K562 (cell line): ENCODE measurements at regions not wholly inside any gene's neighbourhood (a gene's known extent, or its start where the extent isn't known, plus 50 kb on each side); places are given as distances from the start of the nearest gene placed in this dataset.

Experiments used
- ATAC-seq: fragments of 200-7000 bp; cut with Tn5 transposase; 3 replicates; pipeline ENCODE4 v1.9.1; 2020; ENCODE audit warnings: moderate library complexity
- BruUV-seq: library from RNA; stranded (reverse); fragments of 400-500 nt; replicated peaks from 2 replicates; lab custom pipeline; 2021; lab: Mats Ljungman, UMichigan
- CTCF ChIA-PET: fragments of 300-600 bp; formaldehyde crosslinking; extraction: SDS; loops from one replicate; lab custom pipeline; 2021; ENCODE audit warnings: low intra/inter-chr PET ratio; lab: Yijun Ruan, JAX
- POLR2A ChIA-PET: fragments of 300-600, 350-650 bp; sonication (Branson Sonifier 250); formaldehyde crosslinking; extraction: SDS; loops from one replicate; lab custom pipeline; 2021; ENCODE audit warnings: antibody characterized with exemption, inconsistent platforms; lab: Yijun Ruan, JAX
- DNase-seq, 4 experiments: peaks; one replicate each; pipeline versions ENCODE4 v3.0.0 to v3.0.0-alpha.2; 2011 to 2018; ENCODE audit warnings: low spot score in 3 of 4, mixed read lengths in 3 of 4; ENCODE audit errors: extremely low read depth in 1 of 4
- FAIRE-seq: peaks from 2 replicates; lab custom pipeline; 2011; peaks lifted over from hg19 to GRCh38; lab: Jason Lieb, UNC
- H2AFZ ChIP-seq: 2 replicates; pipeline ENCODE4 v1.6.0; 2011; ENCODE audit warnings: low read depth, low read length, control low read depth, inconsistent platforms
- H3K27ac ChIP-seq: fragments of 200-600 bp; 3 replicates; pipeline ENCODE4 v1.8.0; 2011; ENCODE audit warnings: low read depth, mild to moderate bottlenecking, control low read depth, inconsistent platforms, low read length, moderate library complexity, mixed read lengths; ENCODE audit errors: extremely low read depth
- H3K27me3 ChIP-seq, 2 experiments: fragments of 300-600 bp in 1 of 2; 2 replicates in 1 of 2; 3 replicates in 1 of 2; pipeline versions ENCODE4 v1.6.0 to v1.8.0; 2011; ENCODE audit warnings: inconsistent platforms in 2 of 2, low read length in 2 of 2, mild to moderate bottlenecking in 1 of 2, mixed read lengths in 1 of 2, moderate library complexity in 1 of 2; ENCODE audit not compliant: control insufficient read depth in 2 of 2, insufficient read depth in 2 of 2
- H3K36me3 ChIP-seq: fragments of 300-600 bp; 3 replicates; pipeline ENCODE4 v1.8.0; 2011; ENCODE audit warnings: mild to moderate bottlenecking, low read length, inconsistent platforms; ENCODE audit not compliant: control insufficient read depth, insufficient read depth
- H3K4me1 ChIP-seq, 2 experiments: fragments of 200-600 bp in 1 of 2; replicated peaks in 1 of 2; 2 replicates in 1 of 2; 3 replicates in 1 of 2; pipeline versions ENCODE4 v1.5.1 to v1.8.0; 2011; ENCODE audit warnings: inconsistent platforms in 2 of 2, low read length in 2 of 2, mild to moderate bottlenecking in 1 of 2, mixed read lengths in 1 of 2, moderate library complexity in 1 of 2; ENCODE audit not compliant: control insufficient read depth in 2 of 2, insufficient read depth in 2 of 2
- H3K4me2 ChIP-seq: 2 replicates; pipeline ENCODE4 v1.6.1; 2011; ENCODE audit warnings: low read length, control low read depth, inconsistent platforms, mixed read lengths; ENCODE audit not compliant: insufficient read depth
- H3K4me3 ChIP-seq: fragments of 200-600 bp; sonication (generic), shearing (Covaris generic); 2 replicates; pipeline ENCODE4 v1.5.1; 2016; ENCODE audit warnings: control low read depth, inconsistent platforms
- H3K79me2 ChIP-seq: fragments of 200-600 bp; 3 replicates; pipeline ENCODE4 v1.8.0; 2011; ENCODE audit warnings: low read length, inconsistent platforms; ENCODE audit not compliant: control insufficient read depth, insufficient read depth
- H3K9ac ChIP-seq, 2 experiments: 2 replicates each; pipeline versions ENCODE4 v1.6.0 to v1.6.1; 2011; ENCODE audit warnings: low read depth in 2 of 2, low read length in 2 of 2, control low read depth in 1 of 2, inconsistent platforms in 1 of 2, mild to moderate bottlenecking in 1 of 2, mixed read lengths in 1 of 2; ENCODE audit not compliant: insufficient read depth in 1 of 2
- H3K9me1 ChIP-seq: one replicate; pipeline ENCODE4 v1.6.0; 2011; ENCODE audit warnings: inconsistent platforms, mild to moderate bottlenecking, low read length, moderate library complexity; ENCODE audit not compliant: control insufficient read depth, insufficient read depth
- H3K9me3 ChIP-seq: replicated peaks from 2 replicates; pipeline ENCODE4 v1.5.1; 2011; ENCODE audit warnings: low read depth, low read length, inconsistent platforms; ENCODE audit not compliant: control insufficient read depth, insufficient read depth
- H4K20me1 ChIP-seq: replicated peaks from 2 replicates; pipeline ENCODE4 v1.6.1; 2011; ENCODE audit warnings: low read length, inconsistent platforms, mixed read lengths; ENCODE audit not compliant: control insufficient read depth, insufficient read depth
- CREB3 ChIP-seq: fragments of 450-650 bp; conservative IDR thresholded peaks from 2 replicates; pipeline ENCODE4 v1.6.1; 2016; ENCODE audit warnings: missing genetic modification characterization, low read depth, mild to moderate bottlenecking, missing compliant biosample characterization, moderate library complexity
- RAD51 ChIP-seq: fragments of 450-650 bp; IDR thresholded peaks from 2 replicates; pipeline ENCODE4 v1.7.1; 2016; ENCODE audit warnings: low read depth, mild to moderate bottlenecking, borderline replicate concordance
- SIN3B ChIP-seq: fragments of 450-650 bp; IDR thresholded peaks from 2 replicates; pipeline ENCODE4 v1.6.1; 2017; ENCODE audit warnings: low read depth, mild to moderate bottlenecking, moderate library complexity
- USF1 ChIP-seq: sonication (generic); formaldehyde crosslinking; IDR thresholded peaks from 2 replicates; pipeline ENCODE4 v1.9.0; 2022; ENCODE audit warnings: mild to moderate bottlenecking, missing genetic modification reagents
- USF2 ChIP-seq: sonication (generic); formaldehyde crosslinking; IDR thresholded peaks from 2 replicates; pipeline ENCODE4 v1.5.0; 2020; ENCODE audit warnings: missing genetic modification reagents
- ZKSCAN1 ChIP-seq: fragments of 150-350 bp; IDR thresholded peaks from 2 replicates; pipeline ENCODE4 v1.6.1; 2016; ENCODE audit warnings: low read depth, low read length
- WGBS: fragments of 100-300 bp; shearing (Covaris generic); methylation state at CpG from one replicate; pipeline ENCODE4 v1.1.6; 2016; ENCODE audit warnings: low coverage, mixed read lengths; ENCODE audit not compliant: insufficient coverage; ENCODE audit errors: missing lambda C conversion rate; 5-methylcytosine and 5-hydroxymethylcytosine counted together
- in situ Hi-C: fragments of 300-500 bp; cut with MboI; formaldehyde crosslinking; loops from 4 replicates; pipeline ENCODE4 v1.15.0; 2018; ENCODE audit warnings: inconsistent platforms, mixed read lengths
- intact Hi-C: fragments of 100-400 bp; cut with micrococcal nuclease; formaldehyde crosslinking; loops from 2 replicates; pipeline ENCODE4 v1.14.2; 2022

- no peak overlapping the region for H3K4me3 ChIP-seq
- H3K9ac ChIP-seq: no peak overlapping the region
- intact Hi-C loops (no loop called here), in situ Hi-C loops (no loop called here)
- H3K4me2 ChIP-seq: no peak overlapping the region
- peak in 2 of 4 experiments; percentile 9 to 10 for DNase-seq
- no peaks in the 10 kb centered on the region for H3K4me1 ChIP-seq
- H3K27ac ChIP-seq: no peak overlapping the region
- FAIRE-seq: no peak
- CTCF ChIA-PET: no interaction called here
- H3K27me3 ChIP-seq: no peaks in the 10 kb centered on the region; a peak in 1 of 5 replicates
- H3K36me3 ChIP-seq: no peaks in the 10 kb centered on the region
- H2AFZ ChIP-seq: no peak overlapping the region
- no peak for ATAC-seq
- TF ChIP-seq USF2 (CRISPR knock-in tag) (peak; percentile 67), ZKSCAN1 (0 out of 2 replicates have a peak, but pooled peaks have one; percentile 50), RAD51 (peak; percentile 81), USF1 (CRISPR knock-in tag) (peak; percentile 62), CREB3 (tag) (no peak), SIN3B (no peak)
- TF ChIP-seq, all 486 proteins: peak for 4
- no TSS peak for BruUV-seq
- Histone ChIP-seq H3K9me3 (no peaks in the 10 kb centered on the region), H3K9me1 (no peaks in the 10 kb centered on the region), H3K79me2 (no peaks in the 10 kb centered on the region), H4K20me1 (no peaks in the 10 kb centered on the region)
- POLR2A ChIA-PET: no interaction called here
- WGBS: no CpG with 5 or more reads among the region's 1 CpG
Measured at GRCh38 chr22:27197618-27198017, 540.2 kb downstream of the MIAT start.
